Left lung (tissue), 4 donors: ENCODE measurements at regions not wholly inside any gene's neighbourhood (a gene's known extent, or its start where the extent isn't known, plus 50 kb on each side); places are given as distances from the start of the nearest gene placed in this dataset.

Experiments
- ATAC-seq: fragments of 200-7000 bp; cut with Tn5 transposase; one replicate; pipeline ENCODE4 v1.9.1; 2020; ENCODE audit warnings: moderate library complexity
- DNase-seq, 4 donors: peaks; one replicate each; pipeline ENCODE4 v3.0.0-alpha.2; 2013 to 2020
- H3K27ac ChIP-seq, 2 donors: fragments of 200-600 bp; sonication (generic) in 1 of 2; one replicate each; pipeline versions ENCODE4 v1.5.0 to v1.8.0; 2020 to 2021
- H3K27me3 ChIP-seq, 2 donors: fragments of 200-600 bp; sonication (generic) in 1 of 2; one replicate each; pipeline versions ENCODE4 v1.5.0 to v1.8.0; 2020 to 2021
- H3K36me3 ChIP-seq, 2 donors: fragments of 200-600 bp; sonication (generic) in 1 of 2; one replicate each; pipeline versions ENCODE4 v1.5.0 to v1.8.0; 2020 to 2021
- H3K4me1 ChIP-seq, 2 donors: fragments of 200-600 bp; one replicate each; pipeline ENCODE4 v1.8.0; 2021
- H3K4me3 ChIP-seq, 2 donors: fragments of 200-600 bp; sonication (generic) in 1 of 2; one replicate each; pipeline versions ENCODE4 v1.5.0 to v1.8.0; 2020 to 2021; ENCODE audit warnings: mild to moderate bottlenecking in 1 of 2
- H3K9me3 ChIP-seq, 2 donors: fragments of 200-600 bp; sonication (generic) in 1 of 2; one replicate each; pipeline versions ENCODE4 v1.5.0 to v1.8.0; 2020 to 2021
- CTCF ChIP-seq, 2 donors: fragments of 200-600 bp; sonication (generic) in 1 of 2; IDR thresholded peaks; one replicate each; pipeline versions ENCODE4 v1.5.0 to v1.8.0; 2021; ENCODE audit warnings: antibody characterized with exemption in 2 of 2
- intact Hi-C, 2 donors: fragments of 100-400 bp; cut with DNase I; formaldehyde crosslinking; loops; one replicate each; pipeline versions ENCODE4 v1.11.2 to v1.14.2; 2022
- donor health status: DM: no; HTN: yes; CAD: no.
- donor health status: DM: no; HTN: no; CAD: no.

- intact Hi-C loops = no loop called here
- H3K9me3 ChIP-seq = no peaks in the 10 kb centered on the region
- no peaks in the 10 kb centered on the region for H3K4me1 ChIP-seq
- H3K36me3 ChIP-seq = no peaks in the 10 kb centered on the region
- ATAC-seq = no peak
- H3K27ac ChIP-seq = no peak overlapping the region
- no peak overlapping the region for H3K4me3 ChIP-seq
- no peak for TF ChIP-seq CTCF (IDR thresholded peaks at IDR 0.05)
- no peak for DNase-seq
- no peaks in the 10 kb centered on the region for H3K27me3 ChIP-seq
These were observed 115.5 kb upstream of the ZNF644 start for GRCh38 chr1:91137173-91137852.

DNA sequence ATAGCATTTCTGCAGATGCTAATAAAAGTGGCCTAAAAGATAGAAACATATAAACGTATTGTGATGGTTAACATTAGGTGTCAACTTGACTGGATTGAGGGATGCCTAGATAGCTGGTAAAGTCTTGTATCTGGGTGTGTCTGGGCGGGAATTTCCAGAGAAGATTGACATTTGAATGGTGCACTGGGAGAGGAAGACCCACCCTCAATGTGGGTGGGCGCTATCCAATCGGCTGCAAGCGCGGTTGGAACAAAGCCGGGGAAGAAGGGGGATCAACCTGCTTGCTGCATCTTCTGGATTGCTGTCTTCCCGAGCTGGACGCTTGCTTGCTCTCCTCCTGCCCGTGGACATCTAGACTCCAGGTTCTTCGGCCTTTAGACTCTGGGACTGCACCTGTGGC, 114.0 kb upstream of the ZNF644 start:
- Histone ChIP-seq H3K4me1 (no peaks in the 10 kb centered on the region), H3K4me3 (no peak overlapping the region), H3K36me3 (no peaks in the 10 kb centered on the region), H3K27ac (no peak overlapping the region), H3K9me3 (no peaks in the 10 kb centered on the region), H3K27me3 (peaks cover 0 to 6% of the 10 kb centered on the region in 2 donors)
- intact Hi-C loops = no loop called here
- DNase-seq = no peak
- no peak for TF ChIP-seq CTCF (IDR thresholded peaks at IDR 0.05)
- no peak for ATAC-seq

GRCh38 chr1:91133248-91133647, 111.4 kb upstream of the ZNF644 start:
- Histone ChIP-seq H3K4me1 (no peaks in the 10 kb centered on the region), H3K9me3 (no peaks in the 10 kb centered on the region), H3K27ac (no peak overlapping the region), H3K36me3 (no peaks in the 10 kb centered on the region), H3K4me3 (no peak overlapping the region), H3K27me3 (peaks cover 0 to 6% of the 10 kb centered on the region in 2 donors)
- no peak for DNase-seq
- no peak for ATAC-seq
- intact Hi-C loops = no loop called here
- no peak for TF ChIP-seq CTCF (IDR thresholded peaks at IDR 0.05)

- Histone ChIP-seq H3K9me3 (no peaks in the 10 kb centered on the region), H3K27ac (no peak overlapping the region), H3K27me3 (peaks cover 0 to 6% of the 10 kb centered on the region in 2 donors), H3K36me3 (no peaks in the 10 kb centered on the region), H3K4me1 (no peaks in the 10 kb centered on the region), H3K4me3 (no peak overlapping the region)
- no peak for TF ChIP-seq CTCF (IDR thresholded peaks at IDR 0.05)
- DNase-seq (no peak), ATAC-seq (no peak)
- intact Hi-C loops = no loop called here
These were observed 108.6 kb upstream of the ZNF644 start for GRCh38 chr1:91130256-91130985.

DNA sequence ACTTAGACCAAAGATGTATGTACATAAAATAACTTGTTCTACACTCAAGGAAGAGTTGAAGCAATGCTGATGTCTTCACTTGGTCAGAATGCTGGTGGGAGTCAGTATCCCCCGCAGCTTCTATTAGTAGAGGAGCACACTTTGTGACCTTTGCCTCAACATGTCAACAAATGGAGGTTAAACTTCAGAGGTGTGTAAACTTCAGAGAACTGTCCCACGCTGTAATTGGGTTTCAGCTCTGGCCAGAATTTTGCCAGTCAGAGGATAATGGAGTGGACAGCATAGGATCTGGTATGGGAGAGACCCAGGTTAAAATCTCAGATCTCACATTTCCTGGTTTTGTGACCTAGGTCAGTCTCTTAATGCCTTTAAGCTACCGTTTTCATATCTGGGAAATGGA, 107.6 kb upstream of the ZNF644 start:
- no peak for TF ChIP-seq CTCF (IDR thresholded peaks at IDR 0.05)
- no peaks in the 10 kb centered on the region for H3K36me3 ChIP-seq
- no peak for DNase-seq

More for the DNA sequence above, 107.6 kb upstream of the ZNF644 start:
- Histone ChIP-seq H3K4me1 (no peaks in the 10 kb centered on the region), H3K9me3 (no peaks in the 10 kb centered on the region), H3K27ac (no peak overlapping the region), H3K4me3 (no peak overlapping the region), H3K27me3 (peaks cover 0 to 6% of the 10 kb centered on the region in 2 donors)
- no peak for ATAC-seq
- intact Hi-C loops = no loop called here
